HepG2 (cell line): ENCODE measurements at regions not wholly inside any gene's neighbourhood (a gene's known extent, or its start where the extent isn't known, plus 50 kb on each side); places are given as distances from the start of the nearest gene placed in this dataset.

Experiments used
- ATAC-seq: fragments of 200-7000 bp; cut with Tn5 transposase; 3 replicates; pipeline ENCODE4 v1.9.1; 2020; ENCODE audit warnings: mild to moderate bottlenecking, moderate library complexity
- BruUV-seq: library from RNA; stranded (reverse); fragments of 400-500 nt; replicated peaks from 2 replicates; lab custom pipeline; 2021; lab: Mats Ljungman, UMichigan
- CTCF ChIA-PET: fragments of 300-600 bp; formaldehyde crosslinking; extraction: SDS; loops from one replicate; lab custom pipeline; 2021; ENCODE audit warnings: low total read pairs, inconsistent platforms, low intra/inter-chr PET ratio; lab: Yijun Ruan, JAX
- POLR2A ChIA-PET: fragments of 350-600 bp; sonication (Branson Sonifier 250); formaldehyde crosslinking; loops from one replicate; lab custom pipeline; 2020; ENCODE audit warnings: antibody characterized with exemption, inconsistent platforms; lab: Yijun Ruan, JAX
- DNase-seq: peaks from one replicate; pipeline ENCODE4 v3.0.0-alpha.2; 2015; ENCODE audit warnings: low spot score
- FAIRE-seq: peaks from 3 replicates; lab custom pipeline; 2011; peaks lifted over from hg19 to GRCh38; lab: Jason Lieb, UNC
- H2AFZ ChIP-seq: one replicate; pipeline ENCODE4 v1.6.1; 2011; ENCODE audit warnings: low read length, inconsistent platforms
- H3K27ac ChIP-seq: fragments of 300-600 bp; 3 replicates; pipeline ENCODE4 v1.8.0; 2011; ENCODE audit warnings: mixed run types, mild to moderate bottlenecking, mixed read lengths, low read length, inconsistent platforms; ENCODE audit not compliant: insufficient read depth; ENCODE audit errors: extremely low read length
- H3K27me3 ChIP-seq, 2 experiments: fragments of 200-600 bp in 1 of 2; 2 replicates in 1 of 2; 3 replicates in 1 of 2; pipeline versions ENCODE4 v1.6.0 to v1.8.0; 2011; ENCODE audit warnings: low read length in 2 of 2, mild to moderate bottlenecking in 2 of 2, moderate library complexity in 2 of 2, inconsistent platforms in 1 of 2; ENCODE audit not compliant: insufficient read depth in 2 of 2, control insufficient read depth in 1 of 2
- H3K36me3 ChIP-seq, 2 experiments: fragments of 200-600 bp in 1 of 2; replicated peaks in 1 of 2; 2 replicates in 1 of 2; 3 replicates in 1 of 2; pipeline versions ENCODE4 v1.5.1 to v1.8.0; 2011; ENCODE audit warnings: low read length in 2 of 2, inconsistent platforms in 1 of 2; ENCODE audit not compliant: insufficient read depth in 2 of 2, control insufficient read depth in 1 of 2
- H3K4me1 ChIP-seq: 2 replicates; pipeline ENCODE4 v1.5.1; 2012; ENCODE audit warnings: low read length, inconsistent platforms; ENCODE audit not compliant: insufficient read depth
- H3K4me2 ChIP-seq: 2 replicates; pipeline ENCODE4 v1.6.0; 2011; ENCODE audit warnings: low read depth, low read length, inconsistent platforms
- H3K4me3 ChIP-seq, 3 experiments: fragments of 200-600 bp in 1 of 3; sonication (generic), shearing (Covaris generic) in 1 of 3; replicated peaks in 1 of 3; 2 replicates each; pipeline ENCODE4 v1.5.1; 2011 to 2016; ENCODE audit warnings: low read length in 3 of 3, inconsistent platforms in 2 of 3, low read depth in 2 of 3, mild to moderate bottlenecking in 2 of 3, control low read depth in 1 of 3, mixed read lengths in 1 of 3; ENCODE audit not compliant: insufficient read depth in 1 of 3
- H3K79me2 ChIP-seq: one replicate; pipeline ENCODE4 v1.6.1; 2011; ENCODE audit warnings: low read length, inconsistent platforms; ENCODE audit not compliant: insufficient read depth
- H3K9ac ChIP-seq: 2 replicates; pipeline ENCODE4 v1.6.0; 2011; ENCODE audit warnings: mild to moderate bottlenecking, low read depth, low read length, inconsistent platforms; ENCODE audit not compliant: insufficient read depth
- H3K9me3 ChIP-seq: 2 replicates; pipeline ENCODE4 v1.5.1; 2012; ENCODE audit warnings: mild to moderate bottlenecking, low read length
- H4K20me1 ChIP-seq: 2 replicates; pipeline ENCODE4 v1.6.0; 2011; ENCODE audit warnings: inconsistent platforms, mild to moderate bottlenecking, low read length, moderate library complexity; ENCODE audit not compliant: insufficient read depth
- BHLHE40 ChIP-seq: IDR thresholded peaks from 2 replicates; pipeline ENCODE4 v1.6.1; 2011; ENCODE audit warnings: low read length, improper control_type of control experiment
- CCAR2 ChIP-seq: fragments of 200-400 bp; formaldehyde crosslinking; optimal IDR thresholded peaks from 2 replicates; pipeline ENCODE3; 2018; ENCODE audit warnings: low read depth, mild to moderate bottlenecking, low read length, moderate library complexity
- DNMT1 ChIP-seq: sonication (generic); formaldehyde crosslinking; IDR thresholded peaks from 2 replicates; pipeline ENCODE4 v1.5.1; 2020; ENCODE audit warnings: mild to moderate bottlenecking, missing genetic modification reagents
- FOXC1 ChIP-seq: sonication (generic); formaldehyde crosslinking; IDR thresholded peaks from 2 replicates; pipeline ENCODE4 v1.8.0; 2022; ENCODE audit warnings: mild to moderate bottlenecking, missing genetic modification reagents, borderline replicate concordance
- FOXP1 ChIP-seq, 2 experiments: fragments of 450-650 bp in 1 of 2; IDR thresholded peaks; 2 replicates each; pipeline ENCODE4 v1.6.1; 2017 to 2018; ENCODE audit warnings: antibody characterized with exemption in 1 of 2
- HMG20A ChIP-seq: IDR thresholded peaks from 2 replicates; pipeline ENCODE4 v1.6.1; 2016; ENCODE audit warnings: borderline replicate concordance
- MAF1 ChIP-seq: sonication (generic); formaldehyde crosslinking; IDR thresholded peaks from 2 replicates; pipeline ENCODE4 v1.5.0; 2020; ENCODE audit warnings: missing genetic modification reagents, borderline replicate concordance
- NFYB ChIP-seq: sonication (generic); formaldehyde crosslinking; IDR thresholded peaks from 2 replicates; pipeline ENCODE4 v1.4.0; 2020; ENCODE audit warnings: missing genetic modification reagents
- NR2F6 ChIP-seq, 2 experiments: IDR thresholded peaks; 2 replicates each; pipeline ENCODE4 v1.6.1; 2016; ENCODE audit warnings: antibody characterized with exemption in 1 of 2, mild to moderate bottlenecking in 1 of 2
- SOX5 ChIP-seq: IDR thresholded peaks from 2 replicates; pipeline ENCODE4 v1.6.1; 2016; ENCODE audit warnings: borderline replicate concordance
- ZNF136 ChIP-seq: sonication (generic); formaldehyde crosslinking; IDR thresholded peaks from 2 replicates; pipeline ENCODE4 v1.8.1; 2022; ENCODE audit warnings: low read depth, mild to moderate bottlenecking, moderate library complexity, missing genetic modification reagents
- ZNF143 ChIP-seq: sonication (generic); formaldehyde crosslinking; IDR thresholded peaks from 2 replicates; pipeline ENCODE4 v1.4.0; 2020; ENCODE audit warnings: missing genetic modification reagents
- ZNF383 ChIP-seq: sonication (generic); formaldehyde crosslinking; IDR thresholded peaks from 2 replicates; pipeline ENCODE4 v1.4.0; 2020; ENCODE audit warnings: missing genetic modification reagents, mild to moderate bottlenecking, borderline replicate concordance
- ZNF746 ChIP-seq: sonication (generic); formaldehyde crosslinking; IDR thresholded peaks from 2 replicates; pipeline ENCODE4 v1.8.0; 2022; ENCODE audit warnings: mild to moderate bottlenecking, missing genetic modification reagents
- ZNF850 ChIP-seq: sonication (generic); formaldehyde crosslinking; conservative IDR thresholded peaks from 2 replicates; pipeline ENCODE4 v1.9.0; 2021; ENCODE audit warnings: mild to moderate bottlenecking, missing genetic modification reagents
- WGBS: methylation state at CpG from one replicate; pipeline ENCODE4 v1.1.6; 2017; ENCODE audit warnings: low lambda C conversion rate; 5-methylcytosine and 5-hydroxymethylcytosine counted together
- in situ Hi-C: cut with HindIII; loops from 2 replicates; pipeline ENCODE4 v1.10.0; 2017; ENCODE audit warnings: low pct_unique_long_range_greater_than_20kb; ENCODE audit not compliant: extremely low pct_ligation_motif_present
- intact Hi-C: fragments of 100-400 bp; cut with micrococcal nuclease; formaldehyde crosslinking; loops from one replicate; pipeline ENCODE4 v1.10.0; 2022; ENCODE audit not compliant: unreplicated experiment
- TF ChIP-seq, protein P1 (sequence below): sonication (generic); formaldehyde crosslinking; IDR thresholded peaks from 2 replicates; pipeline ENCODE4 v1.4.0; 2020; ENCODE audit warnings: missing genetic modification reagents, borderline replicate concordance
- TF ChIP-seq, protein P2 (sequence below): sonication (generic); formaldehyde crosslinking; IDR thresholded peaks from 2 replicates; pipeline ENCODE4 v1.5.1; 2020; ENCODE audit warnings: missing genetic modification reagents, mild to moderate bottlenecking, borderline replicate concordance
- TF ChIP-seq, protein P3 (sequence below): IDR thresholded peaks from 2 replicates; pipeline ENCODE4 v1.6.1; 2016; ENCODE audit warnings: missing biosample characterization, missing genetic modification reagents, low read depth
- TF ChIP-seq, protein P4 (sequence below): sonication (generic); formaldehyde crosslinking; IDR thresholded peaks from 2 replicates; pipeline ENCODE4 v1.4.0; 2020; ENCODE audit warnings: missing genetic modification reagents

DNA sequence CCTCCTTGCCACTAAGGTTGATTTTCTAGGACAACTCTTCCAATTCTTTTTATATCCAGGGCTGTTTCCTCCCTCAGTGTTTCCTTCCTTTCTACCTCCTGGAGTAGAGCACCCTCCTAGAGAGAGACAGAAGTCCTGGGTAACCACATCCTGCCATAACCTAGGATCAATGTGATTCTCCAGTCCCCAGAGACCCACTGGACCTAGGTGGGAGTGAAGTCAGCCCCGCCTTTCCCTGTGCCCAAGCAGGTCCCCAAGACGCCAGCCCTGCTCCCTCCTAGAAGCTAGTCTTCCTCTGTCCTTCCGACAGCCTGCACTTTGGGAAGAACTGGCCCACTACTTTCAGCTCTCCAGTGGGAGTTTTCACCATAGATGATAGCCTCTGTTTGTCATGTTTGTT is 166.8 kb upstream of the PLEKHG7 start:
- Histone ChIP-seq H2AFZ (no peak overlapping the region), H3K9ac (no peak overlapping the region), H3K27ac (no peak overlapping the region), H3K4me1 (no peaks in the 10 kb centered on the region), H3K4me2 (no peak overlapping the region), H3K27me3 (no peaks in the 10 kb centered on the region), H3K79me2 (no peaks in the 10 kb centered on the region), H3K9me3 (no peaks in the 10 kb centered on the region), H4K20me1 (no peaks in the 10 kb centered on the region), H3K4me3 (no peak overlapping the region), H3K36me3 (no peaks in the 10 kb centered on the region)
- DNase-seq, result no peak
- intact Hi-C loops, result no loop called here
- in situ Hi-C loops, result no loop called here
- no peak for ATAC-seq
- CTCF ChIA-PET, result no interaction called here
- FAIRE-seq, result no peak
- WGBS, result 50% methylated on average over 3 of the region's 3 CpGs
- no TSS peak for BruUV-seq
- POLR2A ChIA-PET, result no interaction called here
- TF ChIP-seq, protein P1, sequence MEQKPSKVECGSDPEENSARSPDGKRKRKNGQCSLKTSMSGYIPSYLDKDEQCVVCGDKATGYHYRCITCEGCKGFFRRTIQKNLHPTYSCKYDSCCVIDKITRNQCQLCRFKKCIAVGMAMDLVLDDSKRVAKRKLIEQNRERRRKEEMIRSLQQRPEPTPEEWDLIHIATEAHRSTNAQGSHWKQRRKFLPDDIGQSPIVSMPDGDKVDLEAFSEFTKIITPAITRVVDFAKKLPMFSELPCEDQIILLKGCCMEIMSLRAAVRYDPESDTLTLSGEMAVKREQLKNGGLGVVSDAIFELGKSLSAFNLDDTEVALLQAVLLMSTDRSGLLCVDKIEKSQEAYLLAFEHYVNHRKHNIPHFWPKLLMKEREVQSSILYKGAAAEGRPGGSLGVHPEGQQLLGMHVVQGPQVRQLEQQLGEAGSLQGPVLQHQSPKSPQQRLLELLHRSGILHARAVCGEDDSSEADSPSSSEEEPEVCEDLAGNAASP (CRISPR knock-in tag), result no peak
- TF ChIP-seq NR2F6 (IDR thresholded peaks at IDR 0.05) (no peak), NR2F6 (CRISPR knock-in tag; IDR thresholded peaks at IDR 0.05) (no peak), ZNF746 (CRISPR knock-in tag) (no peak), DNMT1 (CRISPR knock-in tag) (no peak), CCAR2 (no peak), ZNF850 (CRISPR knock-in tag) (no peak), ZNF383 (CRISPR knock-in tag) (no peak), FOXC1 (CRISPR knock-in tag) (no peak), ZNF143 (CRISPR knock-in tag) (no peak), HMG20A (CRISPR knock-in tag) (no peak), MAF1 (CRISPR knock-in tag) (no peak), SOX5 (CRISPR knock-in tag) (no peak), NFYB (no peak), BHLHE40 (no peak), ZNF136 (CRISPR knock-in tag) (no peak), FOXP1 (IDR thresholded peaks at IDR 0.05) (no peak), FOXP1 (CRISPR knock-in tag; IDR thresholded peaks at IDR 0.05) (no peak)
- TF ChIP-seq, protein P2, sequence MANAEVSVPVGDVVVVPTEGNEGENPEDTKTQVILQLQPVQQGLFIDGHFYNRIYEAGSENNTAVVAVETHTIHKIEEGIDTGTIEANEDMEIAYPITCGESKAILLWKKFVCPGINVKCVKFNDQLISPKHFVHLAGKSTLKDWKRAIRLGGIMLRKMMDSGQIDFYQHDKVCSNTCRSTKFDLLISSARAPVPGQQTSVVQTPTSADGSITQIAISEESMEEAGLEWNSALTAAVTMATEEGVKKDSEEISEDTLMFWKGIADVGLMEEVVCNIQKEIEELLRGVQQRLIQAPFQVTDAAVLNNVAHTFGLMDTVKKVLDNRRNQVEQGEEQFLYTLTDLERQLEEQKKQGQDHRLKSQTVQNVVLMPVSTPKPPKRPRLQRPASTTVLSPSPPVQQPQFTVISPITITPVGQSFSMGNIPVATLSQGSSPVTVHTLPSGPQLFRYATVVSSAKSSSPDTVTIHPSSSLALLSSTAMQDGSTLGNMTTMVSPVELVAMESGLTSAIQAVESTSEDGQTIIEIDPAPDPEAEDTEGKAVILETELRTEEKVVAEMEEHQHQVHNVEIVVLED (CRISPR knock-in tag), result no peak
- TF ChIP-seq, protein P3, sequence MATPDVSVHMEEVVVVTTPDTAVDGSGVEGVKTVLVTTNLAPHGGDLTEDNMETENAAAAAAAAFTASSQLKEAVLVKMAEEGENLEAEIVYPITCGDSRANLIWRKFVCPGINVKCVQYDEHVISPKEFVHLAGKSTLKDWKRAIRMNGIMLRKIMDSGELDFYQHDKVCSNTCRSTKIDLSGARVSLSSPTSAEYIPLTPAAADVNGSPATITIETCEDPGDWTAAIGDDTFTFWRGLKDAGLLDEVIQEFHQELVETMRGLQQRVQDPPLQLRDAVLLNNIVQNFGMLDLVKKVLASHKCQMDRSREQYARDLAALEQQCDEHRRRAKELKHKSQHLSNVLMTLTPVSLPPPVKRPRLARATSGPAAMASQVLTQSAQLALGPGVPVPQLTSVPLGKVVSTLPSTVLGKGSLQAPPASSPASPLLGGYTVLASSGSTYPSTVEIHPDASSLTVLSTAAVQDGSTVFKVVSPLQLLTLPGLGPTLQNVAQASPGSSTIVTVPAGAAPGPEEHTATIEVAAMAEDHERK (CRISPR knock-in tag), result no peak
- TF ChIP-seq, protein P4, sequence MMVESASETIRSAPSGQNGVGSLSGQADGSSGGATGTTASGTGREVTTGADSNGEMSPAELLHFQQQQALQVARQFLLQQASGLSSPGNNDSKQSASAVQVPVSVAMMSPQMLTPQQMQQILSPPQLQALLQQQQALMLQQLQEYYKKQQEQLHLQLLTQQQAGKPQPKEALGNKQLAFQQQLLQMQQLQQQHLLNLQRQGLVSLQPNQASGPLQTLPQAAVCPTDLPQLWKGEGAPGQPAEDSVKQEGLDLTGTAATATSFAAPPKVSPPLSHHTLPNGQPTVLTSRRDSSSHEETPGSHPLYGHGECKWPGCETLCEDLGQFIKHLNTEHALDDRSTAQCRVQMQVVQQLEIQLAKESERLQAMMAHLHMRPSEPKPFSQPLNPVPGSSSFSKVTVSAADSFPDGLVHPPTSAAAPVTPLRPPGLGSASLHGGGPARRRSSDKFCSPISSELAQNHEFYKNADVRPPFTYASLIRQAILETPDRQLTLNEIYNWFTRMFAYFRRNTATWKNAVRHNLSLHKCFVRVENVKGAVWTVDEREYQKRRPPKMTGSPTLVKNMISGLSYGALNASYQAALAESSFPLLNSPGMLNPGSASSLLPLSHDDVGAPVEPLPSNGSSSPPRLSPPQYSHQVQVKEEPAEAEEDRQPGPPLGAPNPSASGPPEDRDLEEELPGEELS (CRISPR knock-in tag), result no peak
